ENCODE measurements at regions not wholly inside any gene's neighbourhood (a gene's known extent, or its start where the extent isn't known, plus 50 kb on each side); places are given as distances from the start of the nearest gene placed in this dataset.

DNA sequence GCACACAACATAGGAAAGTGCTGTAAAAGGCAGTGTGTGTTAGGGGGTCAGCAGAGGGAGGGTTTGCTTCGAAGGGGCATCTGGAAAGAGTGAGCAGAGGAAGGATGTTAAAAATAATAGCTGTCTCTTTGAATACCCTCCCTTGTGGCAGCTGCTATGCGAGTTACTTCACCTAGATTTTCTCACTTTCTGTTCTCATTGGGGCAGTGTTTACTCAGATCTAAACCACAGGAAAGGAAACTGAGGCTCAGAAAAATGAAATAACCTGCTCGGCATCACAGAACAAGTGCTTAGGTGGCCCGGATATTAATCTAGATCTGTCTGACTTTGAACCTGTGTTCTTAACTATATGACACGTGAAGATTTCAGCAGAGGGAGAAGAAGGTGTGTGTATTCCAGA is 125.3 kb downstream of the C11orf91 start:
- H3K27me3 Mint-ChIP-seq (ENCODE audit: unreplicated experiment): no peaks in the 10 kb centered on the region
- H3K4me3 Mint-ChIP-seq (ENCODE audit: unreplicated experiment): no peak overlapping the region
- H3K27ac Mint-ChIP-seq (ENCODE audit: unreplicated experiment): no peak overlapping the region
- no peak for DNase-seq
- no peaks in the 10 kb centered on the region for H3K4me1 Mint-ChIP-seq (ENCODE audit: low read depth, unreplicated experiment)
- H3K36me3 Mint-ChIP-seq (ENCODE audit: unreplicated experiment): peaks cover 13% of the 10 kb centered on the region
- TF ChIP-seq, protein P1, sequence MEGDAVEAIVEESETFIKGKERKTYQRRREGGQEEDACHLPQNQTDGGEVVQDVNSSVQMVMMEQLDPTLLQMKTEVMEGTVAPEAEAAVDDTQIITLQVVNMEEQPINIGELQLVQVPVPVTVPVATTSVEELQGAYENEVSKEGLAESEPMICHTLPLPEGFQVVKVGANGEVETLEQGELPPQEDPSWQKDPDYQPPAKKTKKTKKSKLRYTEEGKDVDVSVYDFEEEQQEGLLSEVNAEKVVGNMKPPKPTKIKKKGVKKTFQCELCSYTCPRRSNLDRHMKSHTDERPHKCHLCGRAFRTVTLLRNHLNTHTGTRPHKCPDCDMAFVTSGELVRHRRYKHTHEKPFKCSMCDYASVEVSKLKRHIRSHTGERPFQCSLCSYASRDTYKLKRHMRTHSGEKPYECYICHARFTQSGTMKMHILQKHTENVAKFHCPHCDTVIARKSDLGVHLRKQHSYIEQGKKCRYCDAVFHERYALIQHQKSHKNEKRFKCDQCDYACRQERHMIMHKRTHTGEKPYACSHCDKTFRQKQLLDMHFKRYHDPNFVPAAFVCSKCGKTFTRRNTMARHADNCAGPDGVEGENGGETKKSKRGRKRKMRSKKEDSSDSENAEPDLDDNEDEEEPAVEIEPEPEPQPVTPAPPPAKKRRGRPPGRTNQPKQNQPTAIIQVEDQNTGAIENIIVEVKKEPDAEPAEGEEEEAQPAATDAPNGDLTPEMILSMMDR (IDR thresholded peaks at IDR 0.05; ENCODE audit: partially characterized antibody, unreplicated experiment): no peak
- H3K9me3 Mint-ChIP-seq (ENCODE audit: unreplicated experiment): no peaks in the 10 kb centered on the region

DNA sequence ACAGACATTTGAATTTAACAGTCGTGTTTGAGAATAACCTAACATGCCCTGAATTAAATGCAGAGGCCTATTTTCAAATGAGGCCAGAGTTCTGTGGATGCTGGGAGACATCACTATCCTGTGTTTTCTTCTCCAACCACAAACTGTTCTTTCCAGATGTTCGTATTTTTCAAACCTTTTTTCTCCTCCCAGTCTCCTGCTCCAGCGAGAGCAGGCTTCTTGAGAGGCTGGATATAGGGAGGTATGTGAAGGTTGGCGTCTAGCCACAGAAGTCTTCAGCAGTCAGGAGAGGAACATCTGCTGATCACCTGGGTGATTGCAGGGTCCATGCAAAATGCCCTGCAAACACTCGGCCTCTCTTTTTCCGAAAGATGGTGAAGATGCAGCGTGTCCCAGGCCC is 126.3 kb downstream of the C11orf91 start:
- Mint-ChIP-seq H3K27me3 (ENCODE audit: unreplicated experiment) (no peaks in the 10 kb centered on the region), H3K9me3 (ENCODE audit: unreplicated experiment) (no peaks in the 10 kb centered on the region), H3K27ac (ENCODE audit: unreplicated experiment) (no peak overlapping the region), H3K4me1 (ENCODE audit: low read depth, unreplicated experiment) (no peaks in the 10 kb centered on the region), H3K4me3 (ENCODE audit: unreplicated experiment) (no peak overlapping the region), H3K36me3 (ENCODE audit: unreplicated experiment) (peaks cover 13% of the 10 kb centered on the region)
- no peak for DNase-seq
- TF ChIP-seq, protein P1 (IDR thresholded peaks at IDR 0.05; ENCODE audit: partially characterized antibody, unreplicated experiment): no peak

DNA sequence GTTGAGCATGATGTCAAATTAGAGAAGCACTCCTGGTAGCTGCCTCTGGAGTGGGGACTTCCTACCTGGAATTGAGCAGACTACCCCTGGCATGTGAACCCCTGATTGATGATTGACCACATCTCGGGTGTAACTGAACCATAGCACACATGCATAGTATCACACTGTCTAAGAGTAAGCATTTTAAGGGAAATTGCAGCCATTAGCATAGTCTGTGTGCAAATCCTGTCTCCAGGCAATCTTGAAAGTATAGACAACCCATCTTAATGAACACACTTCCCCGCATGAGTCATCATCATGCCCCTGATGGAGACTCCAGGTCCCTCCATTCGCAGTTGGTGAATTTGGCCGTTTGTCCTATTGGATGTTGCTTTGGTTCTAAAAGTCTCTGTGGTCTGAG is 131.3 kb downstream of the C11orf91 start:
- Mint-ChIP-seq H3K27me3 (ENCODE audit: unreplicated experiment) (no peaks in the 10 kb centered on the region), H3K36me3 (ENCODE audit: unreplicated experiment) (peaks cover 13% of the 10 kb centered on the region), H3K4me3 (ENCODE audit: unreplicated experiment) (no peak overlapping the region), H3K4me1 (ENCODE audit: low read depth, unreplicated experiment) (no peaks in the 10 kb centered on the region), H3K9me3 (ENCODE audit: unreplicated experiment) (no peaks in the 10 kb centered on the region), H3K27ac (ENCODE audit: unreplicated experiment) (no peak overlapping the region)
- TF ChIP-seq, protein P1 (IDR thresholded peaks at IDR 0.05; ENCODE audit: partially characterized antibody, unreplicated experiment): no peak
- no peak for DNase-seq

DNA sequence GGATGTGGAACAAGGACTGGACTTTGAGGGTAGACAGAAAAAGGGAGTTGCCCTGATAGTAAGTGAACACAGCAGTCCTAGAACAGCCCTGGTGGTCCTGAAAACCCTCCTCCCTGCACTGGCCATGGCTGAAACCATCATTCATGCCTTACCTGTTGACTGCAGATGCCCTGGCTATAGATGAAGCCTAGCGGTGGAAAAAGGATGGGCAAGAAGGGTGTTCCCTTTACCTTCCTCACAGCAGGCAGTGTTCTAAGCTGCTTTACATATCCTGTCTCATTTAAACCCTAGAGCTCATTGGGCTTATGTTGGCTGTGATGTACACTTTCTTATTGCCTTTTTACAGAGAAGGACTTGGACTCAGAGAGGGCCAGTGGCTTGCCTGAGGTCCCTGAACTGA is 133.6 kb downstream of the C11orf91 start:
- no peaks in the 10 kb centered on the region for H3K27me3 Mint-ChIP-seq (ENCODE audit: unreplicated experiment)
- DNase-seq: no peak
- peaks cover 5% of the 10 kb centered on the region for H3K36me3 Mint-ChIP-seq (ENCODE audit: unreplicated experiment)
- H3K27ac Mint-ChIP-seq (ENCODE audit: unreplicated experiment): no peak overlapping the region
- no peaks in the 10 kb centered on the region for H3K4me1 Mint-ChIP-seq (ENCODE audit: low read depth, unreplicated experiment)
- TF ChIP-seq, protein P1 (IDR thresholded peaks at IDR 0.05; ENCODE audit: partially characterized antibody, unreplicated experiment): no peak
- H3K9me3 Mint-ChIP-seq (ENCODE audit: unreplicated experiment): no peaks in the 10 kb centered on the region
- no peak overlapping the region for H3K4me3 Mint-ChIP-seq (ENCODE audit: unreplicated experiment)

DNA sequence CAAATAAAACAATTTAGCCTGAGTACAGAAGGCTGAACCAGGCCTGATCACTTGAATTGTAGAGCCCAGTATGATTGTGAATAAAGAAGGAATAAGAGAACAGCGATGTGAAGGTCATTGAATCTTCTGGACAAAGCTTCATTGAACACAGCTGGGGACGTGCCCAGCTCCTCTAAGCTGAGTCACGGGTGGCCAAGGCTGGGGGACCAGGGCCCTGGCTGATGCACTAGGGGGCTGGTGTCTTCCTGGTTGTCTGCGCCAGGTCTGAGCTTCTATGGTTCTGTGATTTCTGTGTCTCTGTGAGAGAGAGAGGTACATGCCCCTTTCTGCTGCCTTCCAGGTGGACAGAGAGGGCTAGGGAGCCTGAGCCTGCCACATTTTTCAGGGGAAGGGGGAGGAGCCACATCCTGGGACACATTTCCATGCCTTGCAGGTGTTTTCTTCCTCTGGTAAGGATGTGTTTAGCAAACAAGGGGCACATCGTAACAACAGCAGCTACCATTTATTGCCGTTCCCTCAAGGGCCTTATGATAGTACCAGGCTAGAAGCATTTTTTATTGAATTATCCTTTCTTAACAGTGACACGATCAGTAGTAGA is 135.7 kb downstream of the C11orf91 start:
- Mint-ChIP-seq H3K36me3 (ENCODE audit: unreplicated experiment) (no peaks in the 10 kb centered on the region), H3K4me1 (ENCODE audit: low read depth, unreplicated experiment) (no peaks in the 10 kb centered on the region), H3K9me3 (ENCODE audit: unreplicated experiment) (no peaks in the 10 kb centered on the region), H3K27ac (ENCODE audit: unreplicated experiment) (no peak overlapping the region), H3K27me3 (ENCODE audit: unreplicated experiment) (no peaks in the 10 kb centered on the region), H3K4me3 (ENCODE audit: unreplicated experiment) (no peak overlapping the region)
- TF ChIP-seq, protein P1 (IDR thresholded peaks at IDR 0.05; ENCODE audit: partially characterized antibody, unreplicated experiment): no peak
- no peak for DNase-seq
